ENCODE measurements at regions not wholly inside any gene's neighbourhood (a gene's known extent, or its start where the extent isn't known, plus 50 kb on each side); places are given as distances from the start of the nearest gene placed in this dataset.

DNA sequence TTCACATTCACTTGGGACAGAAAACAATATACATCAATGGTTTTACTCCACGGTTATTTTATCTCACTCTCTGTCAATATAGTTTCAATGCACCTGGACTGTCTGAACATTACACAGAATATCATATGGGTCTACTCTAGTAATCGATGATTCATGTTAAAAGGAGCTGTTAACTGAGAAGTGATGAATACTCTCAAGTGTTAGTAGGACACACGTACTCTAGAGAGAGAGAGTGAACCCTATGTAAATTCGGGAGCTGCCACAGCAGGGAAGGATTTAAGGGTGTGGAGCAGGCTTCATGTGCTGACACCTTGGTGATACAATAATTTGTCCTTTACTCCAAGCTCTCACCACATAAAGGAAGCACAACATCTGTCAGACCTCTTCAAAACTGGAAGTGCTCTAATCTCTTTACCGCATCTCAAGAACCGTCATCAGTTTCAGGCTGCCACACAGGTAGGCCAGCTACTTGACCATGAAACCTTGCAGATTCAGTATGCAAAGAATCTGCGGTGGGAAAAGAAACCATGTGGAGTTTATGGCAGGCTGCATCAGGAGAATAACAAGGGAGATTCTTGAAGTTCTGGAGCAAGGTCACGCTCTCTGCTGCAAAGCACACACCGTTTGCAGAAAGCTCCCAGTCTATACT, 199.2 kb upstream of the TMC3 start:
- intact Hi-C loops (cut with DNase I) = no loop called here
- WGBS, 4 donors = 62 to 76% (median 69%) methylated on average over 9 of the region's 9 CpGs
- DNase-seq = no peak

DNA sequence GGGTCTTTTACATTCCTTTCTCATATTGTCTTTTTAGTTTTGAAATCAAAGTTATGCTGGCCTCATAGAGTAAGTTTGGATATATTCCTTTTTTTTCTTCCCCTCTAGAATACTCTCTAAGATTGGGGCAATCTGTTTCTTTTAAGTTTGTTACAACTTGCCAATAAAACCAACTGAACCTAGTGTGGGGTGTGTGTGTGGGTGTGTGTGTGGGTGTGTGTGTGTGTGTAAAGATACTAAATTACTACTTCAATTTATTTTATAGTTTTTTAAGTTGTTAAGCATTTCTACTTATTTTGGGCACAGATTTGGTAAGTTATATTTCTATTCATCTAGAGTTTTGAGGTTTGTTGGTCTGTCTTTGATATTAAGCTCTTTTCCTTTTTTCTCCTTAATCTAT, 198.2 kb upstream of the TMC3 start:
- no peak overlapping the region for H3K27ac ChIP-seq
- no peak for DNase-seq
- ATAC-seq = no peak
- TF ChIP-seq POLR2A (IDR thresholded peaks at IDR 0.05) (no peak), CTCF (IDR thresholded peaks at IDR 0.05) (no peak)
- no peaks in the 10 kb centered on the region for H3K36me3 ChIP-seq
- peaks cover 0 to 9% (median 0%) of the 10 kb centered on the region in 9 donors for H3K27me3 ChIP-seq
- H3K4me3 ChIP-seq = no peak overlapping the region
- intact Hi-C loops (cut with DNase I) = no loop called here
- H3K9me3 ChIP-seq = no peaks in the 10 kb centered on the region
- H3K4me1 ChIP-seq = peaks cover 0 to 5% (median 0%) of the 10 kb centered on the region in 12 donors

More for the DNA sequence above, 199.2 kb upstream of the TMC3 start:
- ATAC-seq = no peak
- Histone ChIP-seq H3K36me3 (no peaks in the 10 kb centered on the region), H3K27me3 (peaks cover 0 to 9% (median 0%) of the 10 kb centered on the region in 9 donors), H3K4me3 (no peak overlapping the region), H3K4me1 (peaks cover 0 to 5% (median 0%) of the 10 kb centered on the region in 12 donors), H3K9me3 (no peaks in the 10 kb centered on the region), H3K27ac (no peak overlapping the region)
- TF ChIP-seq CTCF (IDR thresholded peaks at IDR 0.05) (no peak), POLR2A (IDR thresholded peaks at IDR 0.05) (no peak)

DNA sequence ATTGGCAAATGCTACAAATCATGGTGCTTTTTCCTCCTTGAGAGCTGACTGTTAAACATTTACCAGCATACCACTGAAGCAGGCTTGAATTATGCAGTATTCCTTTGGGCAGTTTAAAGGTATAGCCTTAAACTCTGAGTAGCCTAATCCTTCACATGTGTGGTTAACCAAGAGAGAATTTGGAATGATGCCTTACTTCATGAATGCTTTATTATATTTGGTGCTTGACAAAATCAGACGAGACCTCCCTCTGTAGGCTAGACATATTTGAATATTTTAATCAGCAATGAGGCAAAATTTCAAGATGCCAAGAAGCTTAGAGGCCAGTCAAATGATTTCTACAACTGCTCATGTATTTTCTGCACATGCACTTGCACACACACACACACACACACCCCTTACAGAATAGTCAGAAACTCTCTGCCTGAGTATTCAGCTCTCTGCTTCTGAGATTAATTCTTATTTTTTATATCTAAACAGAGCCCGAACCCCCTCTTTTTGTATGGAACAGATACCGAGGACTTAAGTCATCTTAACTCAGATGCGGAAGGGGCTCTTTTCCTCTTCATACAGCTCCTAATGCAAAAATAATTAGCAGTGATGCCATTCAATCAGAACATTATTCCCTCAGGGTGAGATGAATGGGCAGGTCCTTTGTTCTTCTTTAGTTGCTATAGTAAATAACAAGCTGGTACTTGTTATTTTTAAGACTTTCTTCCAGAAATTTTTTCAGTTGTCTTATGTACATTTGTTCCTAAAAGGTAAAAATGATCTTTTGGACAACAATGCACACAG, 195.5 kb upstream of the TMC3 start:
- 65 to 79% (median 77%) methylated on average over 4 of the region's 4 CpGs for WGBS, 4 donors
- no peaks in the 10 kb centered on the region for H3K9me3 ChIP-seq
- H3K4me3 ChIP-seq = no peak overlapping the region
- DNase-seq (no peak), ATAC-seq (no peak)
- no peaks in the 10 kb centered on the region for H3K4me1 ChIP-seq
- H3K27me3 ChIP-seq = peaks cover 0 to 9% (median 0%) of the 10 kb centered on the region in 9 donors
- no peaks in the 10 kb centered on the region for H3K36me3 ChIP-seq
- intact Hi-C loops (cut with DNase I) = loop anchor here in 1 of 10 donors (10.0 kb wide), 1 partner anchor 45 kb away; no protein-coding TSS in a partner anchor
- H3K27ac ChIP-seq = no peak overlapping the region
- TF ChIP-seq POLR2A (IDR thresholded peaks at IDR 0.05) = no peak
- TF ChIP-seq CTCF (IDR thresholded peaks at IDR 0.05) = no peak

GRCh38 chr15:81567924-81568323, 193.9 kb upstream of the TMC3 start:
- Histone ChIP-seq H3K4me3 (no peak overlapping the region), H3K27me3 (no peaks in the 10 kb centered on the region), H3K4me1 (no peaks in the 10 kb centered on the region), H3K27ac (no peak overlapping the region), H3K9me3 (no peaks in the 10 kb centered on the region), H3K36me3 (no peaks in the 10 kb centered on the region)
- WGBS, 4 donors = 69 to 78% (median 73%) methylated on average over 4 of the region's 4 CpGs
- intact Hi-C loops (cut with DNase I) = loop anchor here in 1 of 10 donors (10.0 kb wide), 1 partner anchor 47 kb away; no protein-coding TSS in a partner anchor
- no peak for TF ChIP-seq CTCF (IDR thresholded peaks at IDR 0.05)
- TF ChIP-seq POLR2A (IDR thresholded peaks at IDR 0.05) = no peak
- DNase-seq = no peak
- ATAC-seq = no peak
